ENCODE measurements at regions not wholly inside any gene's neighbourhood (a gene's known extent, or its start where the extent isn't known, plus 50 kb on each side); places are given as distances from the start of the nearest gene placed in this dataset.

DNA sequence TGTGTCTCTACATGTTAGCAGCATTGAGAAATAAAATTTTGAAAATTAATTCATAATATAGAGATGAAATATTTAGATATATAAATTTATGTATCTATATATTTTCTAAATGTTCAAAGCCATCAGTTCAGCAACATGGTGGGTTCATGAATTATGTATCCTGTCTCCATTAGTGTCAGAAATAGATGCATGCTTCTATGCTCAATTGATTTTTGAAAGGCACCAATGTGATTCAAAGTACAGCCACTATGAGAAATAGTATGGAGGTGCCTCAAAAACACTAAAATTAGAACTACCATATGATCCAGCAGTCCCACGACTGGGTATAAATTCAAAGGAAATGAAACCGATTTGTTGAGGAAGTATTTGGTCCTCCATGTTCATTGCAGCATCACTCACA lies 128.6 kb upstream of the SYN3 start:
- TF ChIP-seq, protein P1, sequence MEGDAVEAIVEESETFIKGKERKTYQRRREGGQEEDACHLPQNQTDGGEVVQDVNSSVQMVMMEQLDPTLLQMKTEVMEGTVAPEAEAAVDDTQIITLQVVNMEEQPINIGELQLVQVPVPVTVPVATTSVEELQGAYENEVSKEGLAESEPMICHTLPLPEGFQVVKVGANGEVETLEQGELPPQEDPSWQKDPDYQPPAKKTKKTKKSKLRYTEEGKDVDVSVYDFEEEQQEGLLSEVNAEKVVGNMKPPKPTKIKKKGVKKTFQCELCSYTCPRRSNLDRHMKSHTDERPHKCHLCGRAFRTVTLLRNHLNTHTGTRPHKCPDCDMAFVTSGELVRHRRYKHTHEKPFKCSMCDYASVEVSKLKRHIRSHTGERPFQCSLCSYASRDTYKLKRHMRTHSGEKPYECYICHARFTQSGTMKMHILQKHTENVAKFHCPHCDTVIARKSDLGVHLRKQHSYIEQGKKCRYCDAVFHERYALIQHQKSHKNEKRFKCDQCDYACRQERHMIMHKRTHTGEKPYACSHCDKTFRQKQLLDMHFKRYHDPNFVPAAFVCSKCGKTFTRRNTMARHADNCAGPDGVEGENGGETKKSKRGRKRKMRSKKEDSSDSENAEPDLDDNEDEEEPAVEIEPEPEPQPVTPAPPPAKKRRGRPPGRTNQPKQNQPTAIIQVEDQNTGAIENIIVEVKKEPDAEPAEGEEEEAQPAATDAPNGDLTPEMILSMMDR (IDR thresholded peaks at IDR 0.05): no peak
- TF ChIP-seq EZH2 (IDR thresholded peaks at IDR 0.05; ENCODE audit: borderline replicate concordance, insufficient read depth, low read depth, low read length, poor library complexity, severe bottlenecking): no peak
